ENCODE measurements at regions not wholly inside any gene's neighbourhood (a gene's known extent, or its start where the extent isn't known, plus 50 kb on each side); places are given as distances from the start of the nearest gene placed in this dataset.
"Not testable (repeated sequence)": the region's sequence is repeated elsewhere in the genome, so short reads cannot be mapped to it uniquely, and the experiment has no call there.

DNA sequence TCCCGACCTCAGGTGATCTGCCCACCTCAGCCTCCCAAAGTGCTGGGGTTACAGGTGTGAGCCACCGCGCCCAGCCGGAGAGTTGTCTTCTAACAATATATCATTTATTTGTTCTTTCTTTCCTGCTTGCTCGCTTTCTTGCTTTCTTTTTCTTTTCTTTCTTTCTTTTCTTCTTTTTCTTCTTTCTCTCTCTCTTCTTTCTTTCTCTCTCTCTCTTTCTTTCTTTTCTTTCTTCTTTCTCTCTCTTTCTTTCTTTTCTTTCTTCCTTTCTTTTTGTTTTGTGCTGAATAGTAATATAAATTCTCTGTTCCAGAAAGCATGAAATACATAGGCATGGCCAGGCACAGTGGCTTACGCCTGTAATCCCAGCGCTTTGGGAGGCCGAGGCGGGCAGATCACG is 73.5 kb upstream of the ZNF644 start:
- TF ChIP-seq MXI1 (IDR thresholded peaks at IDR 0.05; ENCODE audit: low read depth, low read length); POLR2A (IDR thresholded peaks at IDR 0.05; ENCODE audit: low read depth, low read length); SIX5 (IDR thresholded peaks at IDR 0.05; ENCODE audit: low read depth, low read length, severe bottlenecking); ZSCAN29 (IDR thresholded peaks at IDR 0.05); NFYB (IDR thresholded peaks at IDR 0.05; ENCODE audit: insufficient read depth, low read depth, low read length): not testable (repeated sequence)
- TF ChIP-seq, protein P1, sequence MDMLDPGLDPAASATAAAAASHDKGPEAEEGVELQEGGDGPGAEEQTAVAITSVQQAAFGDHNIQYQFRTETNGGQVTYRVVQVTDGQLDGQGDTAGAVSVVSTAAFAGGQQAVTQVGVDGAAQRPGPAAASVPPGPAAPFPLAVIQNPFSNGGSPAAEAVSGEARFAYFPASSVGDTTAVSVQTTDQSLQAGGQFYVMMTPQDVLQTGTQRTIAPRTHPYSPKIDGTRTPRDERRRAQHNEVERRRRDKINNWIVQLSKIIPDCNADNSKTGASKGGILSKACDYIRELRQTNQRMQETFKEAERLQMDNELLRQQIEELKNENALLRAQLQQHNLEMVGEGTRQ (IDR thresholded peaks at IDR 0.05; ENCODE audit: borderline replicate concordance, low read depth, low read length): not testable (repeated sequence)
- TF ChIP-seq, protein P2, sequence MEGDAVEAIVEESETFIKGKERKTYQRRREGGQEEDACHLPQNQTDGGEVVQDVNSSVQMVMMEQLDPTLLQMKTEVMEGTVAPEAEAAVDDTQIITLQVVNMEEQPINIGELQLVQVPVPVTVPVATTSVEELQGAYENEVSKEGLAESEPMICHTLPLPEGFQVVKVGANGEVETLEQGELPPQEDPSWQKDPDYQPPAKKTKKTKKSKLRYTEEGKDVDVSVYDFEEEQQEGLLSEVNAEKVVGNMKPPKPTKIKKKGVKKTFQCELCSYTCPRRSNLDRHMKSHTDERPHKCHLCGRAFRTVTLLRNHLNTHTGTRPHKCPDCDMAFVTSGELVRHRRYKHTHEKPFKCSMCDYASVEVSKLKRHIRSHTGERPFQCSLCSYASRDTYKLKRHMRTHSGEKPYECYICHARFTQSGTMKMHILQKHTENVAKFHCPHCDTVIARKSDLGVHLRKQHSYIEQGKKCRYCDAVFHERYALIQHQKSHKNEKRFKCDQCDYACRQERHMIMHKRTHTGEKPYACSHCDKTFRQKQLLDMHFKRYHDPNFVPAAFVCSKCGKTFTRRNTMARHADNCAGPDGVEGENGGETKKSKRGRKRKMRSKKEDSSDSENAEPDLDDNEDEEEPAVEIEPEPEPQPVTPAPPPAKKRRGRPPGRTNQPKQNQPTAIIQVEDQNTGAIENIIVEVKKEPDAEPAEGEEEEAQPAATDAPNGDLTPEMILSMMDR (IDR thresholded peaks at IDR 0.05 in 2 of 3, conservative IDR thresholded peaks at IDR 0.05 in 1 of 3; ENCODE audit: control insufficient read depth in 2 of 3, extremely low read depth in 1 of 3, insufficient read depth in 1 of 3, low read depth in 3 of 3, low read length in 3 of 3): not testable (repeated sequence)
- TF ChIP-seq, protein P3, sequence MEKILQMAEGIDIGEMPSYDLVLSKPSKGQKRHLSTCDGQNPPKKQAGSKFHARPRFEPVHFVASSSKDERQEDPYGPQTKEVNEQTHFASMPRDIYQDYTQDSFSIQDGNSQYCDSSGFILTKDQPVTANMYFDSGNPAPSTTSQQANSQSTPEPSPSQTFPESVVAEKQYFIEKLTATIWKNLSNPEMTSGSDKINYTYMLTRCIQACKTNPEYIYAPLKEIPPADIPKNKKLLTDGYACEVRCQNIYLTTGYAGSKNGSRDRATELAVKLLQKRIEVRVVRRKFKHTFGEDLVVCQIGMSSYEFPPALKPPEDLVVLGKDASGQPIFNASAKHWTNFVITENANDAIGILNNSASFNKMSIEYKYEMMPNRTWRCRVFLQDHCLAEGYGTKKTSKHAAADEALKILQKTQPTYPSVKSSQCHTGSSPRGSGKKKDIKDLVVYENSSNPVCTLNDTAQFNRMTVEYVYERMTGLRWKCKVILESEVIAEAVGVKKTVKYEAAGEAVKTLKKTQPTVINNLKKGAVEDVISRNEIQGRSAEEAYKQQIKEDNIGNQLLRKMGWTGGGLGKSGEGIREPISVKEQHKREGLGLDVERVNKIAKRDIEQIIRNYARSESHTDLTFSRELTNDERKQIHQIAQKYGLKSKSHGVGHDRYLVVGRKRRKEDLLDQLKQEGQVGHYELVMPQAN (conservative IDR thresholded peaks at IDR 0.05): not testable (repeated sequence)
- TF ChIP-seq, protein P4, sequence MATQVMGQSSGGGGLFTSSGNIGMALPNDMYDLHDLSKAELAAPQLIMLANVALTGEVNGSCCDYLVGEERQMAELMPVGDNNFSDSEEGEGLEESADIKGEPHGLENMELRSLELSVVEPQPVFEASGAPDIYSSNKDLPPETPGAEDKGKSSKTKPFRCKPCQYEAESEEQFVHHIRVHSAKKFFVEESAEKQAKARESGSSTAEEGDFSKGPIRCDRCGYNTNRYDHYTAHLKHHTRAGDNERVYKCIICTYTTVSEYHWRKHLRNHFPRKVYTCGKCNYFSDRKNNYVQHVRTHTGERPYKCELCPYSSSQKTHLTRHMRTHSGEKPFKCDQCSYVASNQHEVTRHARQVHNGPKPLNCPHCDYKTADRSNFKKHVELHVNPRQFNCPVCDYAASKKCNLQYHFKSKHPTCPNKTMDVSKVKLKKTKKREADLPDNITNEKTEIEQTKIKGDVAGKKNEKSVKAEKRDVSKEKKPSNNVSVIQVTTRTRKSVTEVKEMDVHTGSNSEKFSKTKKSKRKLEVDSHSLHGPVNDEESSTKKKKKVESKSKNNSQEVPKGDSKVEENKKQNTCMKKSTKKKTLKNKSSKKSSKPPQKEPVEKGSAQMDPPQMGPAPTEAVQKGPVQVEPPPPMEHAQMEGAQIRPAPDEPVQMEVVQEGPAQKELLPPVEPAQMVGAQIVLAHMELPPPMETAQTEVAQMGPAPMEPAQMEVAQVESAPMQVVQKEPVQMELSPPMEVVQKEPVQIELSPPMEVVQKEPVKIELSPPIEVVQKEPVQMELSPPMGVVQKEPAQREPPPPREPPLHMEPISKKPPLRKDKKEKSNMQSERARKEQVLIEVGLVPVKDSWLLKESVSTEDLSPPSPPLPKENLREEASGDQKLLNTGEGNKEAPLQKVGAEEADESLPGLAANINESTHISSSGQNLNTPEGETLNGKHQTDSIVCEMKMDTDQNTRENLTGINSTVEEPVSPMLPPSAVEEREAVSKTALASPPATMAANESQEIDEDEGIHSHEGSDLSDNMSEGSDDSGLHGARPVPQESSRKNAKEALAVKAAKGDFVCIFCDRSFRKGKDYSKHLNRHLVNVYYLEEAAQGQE (IDR thresholded peaks at IDR 0.05; ENCODE audit: low read depth, low read length): not testable (repeated sequence)
- TF ChIP-seq, protein P5, sequence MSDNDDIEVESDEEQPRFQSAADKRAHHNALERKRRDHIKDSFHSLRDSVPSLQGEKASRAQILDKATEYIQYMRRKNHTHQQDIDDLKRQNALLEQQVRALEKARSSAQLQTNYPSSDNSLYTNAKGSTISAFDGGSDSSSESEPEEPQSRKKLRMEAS (IDR thresholded peaks at IDR 0.05; ENCODE audit: low read depth, low read length): not testable (repeated sequence)
